Ovary (tissue), 3 donors: ENCODE measurements at regions not wholly inside any gene's neighbourhood (a gene's known extent, or its start where the extent isn't known, plus 50 kb on each side); places are given as distances from the start of the nearest gene placed in this dataset.

ENCODE experiments used
- CTCF ChIP-seq, 3 donors: fragments of 450-650 bp in 2 of 3; fragments of 200-600 bp in 1 of 3; IDR thresholded peaks; one replicate each; pipeline versions ENCODE4 v1.5.1 to v1.8.0; 2016 to 2022; ENCODE audit warnings: antibody characterized with exemption in 3 of 3, mild to moderate bottlenecking in 1 of 3
- EP300 ChIP-seq: sonication (generic); formaldehyde crosslinking; IDR thresholded peaks from one replicate; pipeline ENCODE4 v1.6.1; 2017; ENCODE audit warnings: antibody characterized with exemption
- donor health status: DM: no; HTN: no; CAD: no.

- no peak for TF ChIP-seq CTCF (IDR thresholded peaks at IDR 0.05)
- no peak for TF ChIP-seq EP300
Observed at GRCh38 chr4:175394208-175394607, 417.9 kb downstream of the GPM6A start.
